ENCODE measurements at regions not wholly inside any gene's neighbourhood (a gene's known extent, or its start where the extent isn't known, plus 50 kb on each side); places are given as distances from the start of the nearest gene placed in this dataset.

GRCh38 chr16:22670044-22670536 is 143.9 kb upstream of the HS3ST2 start:
- TF ChIP-seq CTCF (IDR thresholded peaks at IDR 0.05): no peak
- TF ChIP-seq POLR2AphosphoS5 (IDR thresholded peaks at IDR 0.05): no peak
- TF ChIP-seq POLR2A (IDR thresholded peaks at IDR 0.05): no peak
